Occipital lobe (tissue), 1 donor: ENCODE measurements at regions not wholly inside any gene's neighbourhood (a gene's known extent, or its start where the extent isn't known, plus 50 kb on each side); places are given as distances from the start of the nearest gene placed in this dataset.
A peak's percentile ranks its signal among the peaks of the same experiment; 100 is the strongest.

Experiments
- DNase-seq: peaks from one replicate; lab custom pipeline; 2025; lab: John Stamatoyannopoulos, UW

GRCh38 chr6:23003671-23004467 lies 434.5 kb downstream of the HDGFL1 start:
- DNase-seq, result peak; percentile 13

- DNase-seq, result no peak
Observed at GRCh38 chr6:23006656-23007055, 437.3 kb downstream of the HDGFL1 start.

- no peak for DNase-seq
Observed at GRCh38 chr6:23011615-23012014, 442.2 kb downstream of the HDGFL1 start.

GRCh38 chr6:23013776-23014175 lies 444.4 kb downstream of the HDGFL1 start:
- DNase-seq, result no peak

- no peak for DNase-seq
Observed at GRCh38 chr6:23016696-23017095, 447.3 kb downstream of the HDGFL1 start.

- DNase-seq, result no peak
Observed at GRCh38 chr6:23021487-23021886, 452.1 kb downstream of the HDGFL1 start.

GRCh38 chr6:23027281-23027680 lies 457.9 kb downstream of the HDGFL1 start:
- DNase-seq, result peak; percentile 33

- no peak for DNase-seq
Observed at GRCh38 chr6:23031986-23032385, 462.6 kb downstream of the HDGFL1 start.

GRCh38 chr6:23034926-23035325 lies 465.6 kb downstream of the HDGFL1 start:
- no peak for DNase-seq

- no peak for DNase-seq
Observed at GRCh38 chr6:23036406-23036983, 467.1 kb downstream of the HDGFL1 start.

GRCh38 chr6:23040899-23041298 lies 471.5 kb downstream of the HDGFL1 start:
- no peak for DNase-seq

GRCh38 chr6:23045280-23045679 lies 475.9 kb downstream of the HDGFL1 start:
- no peak for DNase-seq

- no peak for DNase-seq
Observed at GRCh38 chr6:23055523-23055922, 486.2 kb downstream of the HDGFL1 start.

- DNase-seq, result no peak
Observed at GRCh38 chr6:23073821-23074220, 504.5 kb downstream of the HDGFL1 start.

- DNase-seq, result no peak
Observed at GRCh38 chr6:23077772-23078171, 508.4 kb downstream of the HDGFL1 start.

GRCh38 chr6:23081701-23082100 lies 512.3 kb downstream of the HDGFL1 start:
- no peak for DNase-seq

GRCh38 chr6:23086100-23086499 lies 516.7 kb downstream of the HDGFL1 start:
- DNase-seq, result no peak

- DNase-seq, result no peak
Observed at GRCh38 chr6:23087471-23087870, 518.1 kb downstream of the HDGFL1 start.

GRCh38 chr6:23088761-23089160 lies 519.4 kb downstream of the HDGFL1 start:
- no peak for DNase-seq

GRCh38 chr6:23089981-23090380 lies 520.6 kb downstream of the HDGFL1 start:
- DNase-seq, result no peak

- DNase-seq, result no peak
Observed at GRCh38 chr6:23091795-23092194, 522.4 kb downstream of the HDGFL1 start.

GRCh38 chr6:23096876-23097275 lies 527.5 kb downstream of the HDGFL1 start:
- no peak for DNase-seq

GRCh38 chr6:23097566-23097965 lies 528.2 kb downstream of the HDGFL1 start:
- DNase-seq, result no peak
